ENCODE measurements at regions not wholly inside any gene's neighbourhood (a gene's known extent, or its start where the extent isn't known, plus 50 kb on each side); places are given as distances from the start of the nearest gene placed in this dataset.

DNA sequence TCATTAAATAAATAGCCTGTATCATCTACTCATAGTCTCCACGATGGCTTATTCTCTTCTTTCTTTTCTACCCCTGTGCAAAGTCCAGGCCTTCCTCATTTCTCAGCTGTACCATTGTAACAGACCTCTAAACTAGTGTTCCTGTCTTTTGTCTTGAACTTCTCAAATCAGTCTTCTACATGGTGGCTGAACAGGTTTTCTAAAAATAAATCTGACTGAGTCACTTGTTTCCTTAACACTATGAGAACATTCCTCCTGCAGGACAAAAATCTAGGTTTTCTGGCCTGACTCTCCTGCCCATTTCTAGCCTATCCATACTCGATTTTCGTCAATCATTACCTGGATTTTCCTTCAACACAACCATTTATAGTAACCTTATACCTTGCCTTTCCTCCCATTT is 1080.8 kb upstream of the TENM4 start:
- ATAC-seq, result no peak

DNA sequence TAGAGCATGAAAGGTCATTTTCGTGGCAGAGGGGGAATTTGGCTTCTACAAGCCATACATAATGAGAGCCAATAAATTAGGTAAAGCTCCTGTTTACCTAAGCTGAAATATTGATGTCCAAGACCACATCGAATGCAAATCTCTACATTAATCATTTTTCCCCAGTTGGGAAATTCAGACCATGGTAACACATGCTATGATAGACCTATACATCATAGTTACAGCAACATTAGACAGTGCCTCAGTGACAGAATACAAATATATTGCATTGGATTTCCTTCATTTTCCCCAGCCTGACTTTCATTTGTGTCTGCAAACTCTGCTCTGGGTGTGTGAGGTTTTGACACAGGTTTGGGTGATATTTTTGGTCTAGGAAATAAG is 1079.7 kb upstream of the TENM4 start:
- intact Hi-C loops (cut with DNase I), result loop anchor here in 1 of 10 donors (1.0 kb wide), 1 partner anchor 14 kb away; no protein-coding TSS in a partner anchor
- TF ChIP-seq POLR2A (IDR thresholded peaks at IDR 0.05), result no peak
- TF ChIP-seq, protein P1, sequence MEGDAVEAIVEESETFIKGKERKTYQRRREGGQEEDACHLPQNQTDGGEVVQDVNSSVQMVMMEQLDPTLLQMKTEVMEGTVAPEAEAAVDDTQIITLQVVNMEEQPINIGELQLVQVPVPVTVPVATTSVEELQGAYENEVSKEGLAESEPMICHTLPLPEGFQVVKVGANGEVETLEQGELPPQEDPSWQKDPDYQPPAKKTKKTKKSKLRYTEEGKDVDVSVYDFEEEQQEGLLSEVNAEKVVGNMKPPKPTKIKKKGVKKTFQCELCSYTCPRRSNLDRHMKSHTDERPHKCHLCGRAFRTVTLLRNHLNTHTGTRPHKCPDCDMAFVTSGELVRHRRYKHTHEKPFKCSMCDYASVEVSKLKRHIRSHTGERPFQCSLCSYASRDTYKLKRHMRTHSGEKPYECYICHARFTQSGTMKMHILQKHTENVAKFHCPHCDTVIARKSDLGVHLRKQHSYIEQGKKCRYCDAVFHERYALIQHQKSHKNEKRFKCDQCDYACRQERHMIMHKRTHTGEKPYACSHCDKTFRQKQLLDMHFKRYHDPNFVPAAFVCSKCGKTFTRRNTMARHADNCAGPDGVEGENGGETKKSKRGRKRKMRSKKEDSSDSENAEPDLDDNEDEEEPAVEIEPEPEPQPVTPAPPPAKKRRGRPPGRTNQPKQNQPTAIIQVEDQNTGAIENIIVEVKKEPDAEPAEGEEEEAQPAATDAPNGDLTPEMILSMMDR (IDR thresholded peaks at IDR 0.05), result no peak
- Histone ChIP-seq H3K27me3 (no peaks in the 10 kb centered on the region), H3K27ac (no peak overlapping the region), H3K36me3 (no peaks in the 10 kb centered on the region), H3K4me3 (no peak overlapping the region), H3K4me1 (no peaks in the 10 kb centered on the region), H3K9me3 (peaks cover 0 to 16% (median 0%) of the 10 kb centered on the region in 12 donors)
- no peak for ATAC-seq
- DNase-seq, result no peak
- WGBS, 4 donors, result 65 to 80% (median 71%) methylated on average over 2 of the region's 2 CpGs

More for the DNA sequence above, 1080.8 kb upstream of the TENM4 start:
- no peak overlapping the region for H3K4me3 ChIP-seq
- no peaks in the 10 kb centered on the region for H3K4me1 ChIP-seq
- peaks cover 0 to 16% (median 0%) of the 10 kb centered on the region in 12 donors for H3K9me3 ChIP-seq
- H3K27ac ChIP-seq, result no peak overlapping the region
- H3K36me3 ChIP-seq, result no peaks in the 10 kb centered on the region
- intact Hi-C loops (cut with DNase I), result no loop called here
- 55 to 65% (median 59%) methylated on average over 3 of the region's 3 CpGs for WGBS, 4 donors
- DNase-seq, result no peak
- no peak for TF ChIP-seq POLR2A (IDR thresholded peaks at IDR 0.05)
- TF ChIP-seq, protein P1 (IDR thresholded peaks at IDR 0.05), result no peak
- H3K27me3 ChIP-seq, result no peaks in the 10 kb centered on the region

DNA sequence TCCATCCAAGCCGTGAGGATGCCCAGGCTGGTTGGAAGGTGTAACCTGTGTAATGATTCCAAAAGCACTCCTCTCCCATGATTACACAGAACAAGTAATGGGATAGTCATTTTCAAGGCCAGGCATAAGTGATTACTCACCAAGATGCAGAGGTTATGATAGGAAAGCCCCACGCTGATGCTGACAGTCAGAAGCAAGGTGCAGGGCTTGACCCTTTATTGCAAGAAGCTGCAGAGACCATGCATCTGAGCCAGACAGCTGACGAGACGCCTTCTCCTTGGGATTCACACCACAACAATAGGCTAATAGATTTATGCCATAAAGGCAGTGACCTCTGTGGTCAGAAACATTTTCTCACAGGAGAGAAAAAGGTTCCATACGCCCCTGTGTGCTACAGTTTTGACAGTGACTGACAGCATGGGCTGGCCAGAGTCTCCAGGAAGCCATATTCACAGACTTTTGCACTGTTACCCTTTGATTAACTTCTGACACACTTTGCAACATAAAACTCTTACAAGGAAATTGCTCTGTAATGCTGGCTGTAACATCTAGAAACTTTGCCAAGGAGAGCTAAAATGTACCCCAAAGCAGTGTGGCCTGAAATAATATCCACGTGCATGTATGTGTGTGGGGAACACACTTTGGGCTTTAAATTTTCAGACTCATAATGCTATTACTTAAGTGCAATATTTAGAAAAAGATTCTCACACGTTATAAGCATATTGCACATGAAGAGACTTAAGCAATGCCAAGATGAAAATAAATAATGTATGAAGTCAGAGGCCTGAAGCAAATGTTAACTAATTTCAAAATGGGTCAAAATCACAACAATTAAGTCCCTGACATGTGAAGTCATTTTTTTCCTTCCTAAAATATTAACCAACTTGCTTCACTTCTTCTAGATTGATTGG is 1079.0 kb upstream of the TENM4 start:
- WGBS, 4 donors, result 60 to 71% (median 64%) methylated on average over 7 of the region's 7 CpGs
- Histone ChIP-seq H3K27me3 (no peaks in the 10 kb centered on the region), H3K4me1 (no peaks in the 10 kb centered on the region), H3K4me3 (no peak overlapping the region), H3K9me3 (peaks cover 0 to 16% (median 0%) of the 10 kb centered on the region in 12 donors), H3K36me3 (no peaks in the 10 kb centered on the region), H3K27ac (no peak overlapping the region)
- intact Hi-C loops (cut with DNase I), result loop anchor here in 1 of 10 donors (1.0 kb wide), 1 partner anchor 14 kb away; no protein-coding TSS in a partner anchor
- DNase-seq, result no peak
- no peak for TF ChIP-seq POLR2A (IDR thresholded peaks at IDR 0.05)
- TF ChIP-seq, protein P1 (IDR thresholded peaks at IDR 0.05), result no peak
- no peak for ATAC-seq

DNA sequence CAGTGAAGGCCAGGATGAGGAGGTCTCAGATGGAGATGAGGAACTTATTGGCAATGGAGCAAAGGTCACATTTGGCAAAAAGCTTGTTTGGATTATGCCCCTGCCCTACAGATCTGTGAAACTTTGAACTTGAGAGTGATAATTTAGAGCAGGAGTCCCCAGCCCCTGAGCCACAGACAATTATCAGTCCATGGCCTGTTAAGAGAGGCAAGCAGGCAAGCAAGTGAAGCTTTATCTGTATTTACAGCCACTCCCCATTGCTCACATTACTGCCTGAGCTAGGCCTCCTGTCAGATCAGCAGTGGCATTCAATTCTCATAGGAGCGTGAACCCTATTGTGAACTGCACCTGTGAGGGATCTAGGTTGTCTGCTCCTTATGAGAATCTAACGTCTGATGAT is 1076.9 kb upstream of the TENM4 start:
- DNase-seq (no peak), ATAC-seq (no peak)
- Histone ChIP-seq H3K4me3 (no peak overlapping the region), H3K9me3 (peaks cover 0 to 16% (median 0%) of the 10 kb centered on the region in 12 donors), H3K27ac (no peak overlapping the region), H3K36me3 (no peaks in the 10 kb centered on the region), H3K27me3 (no peaks in the 10 kb centered on the region), H3K4me1 (no peaks in the 10 kb centered on the region)
- intact Hi-C loops (cut with DNase I), result no loop called here
- TF ChIP-seq POLR2A (IDR thresholded peaks at IDR 0.05), result no peak
- 45 to 70% (median 66%) methylated on average over 2 of the region's 2 CpGs for WGBS, 4 donors

All from heart left ventricle (tissue), 16 donors.